Ishikawa (cell line): ENCODE measurements at regions not wholly inside any gene's neighbourhood (a gene's known extent, or its start where the extent isn't known, plus 50 kb on each side); places are given as distances from the start of the nearest gene placed in this dataset.
A peak's percentile ranks its signal among the peaks of the same experiment; 100 is the strongest.

Experiments used
- CEBPB ChIP-seq: IDR thresholded peaks from 2 replicates; pipeline ENCODE4 v1.6.1; 2012
- EP300 ChIP-seq: IDR thresholded peaks from 2 replicates; pipeline ENCODE4 v1.6.1; 2012; ENCODE audit warnings: borderline replicate concordance
- FOXM1 ChIP-seq: IDR thresholded peaks from 2 replicates; pipeline ENCODE4 v1.6.1; 2012; ENCODE audit warnings: low read depth, borderline replicate concordance
- RAD21 ChIP-seq: IDR thresholded peaks from 2 replicates; pipeline ENCODE4 v1.6.1; 2012; ENCODE audit warnings: low read depth
- TAF1 ChIP-seq: IDR thresholded peaks from 2 replicates; pipeline ENCODE4 v1.6.1; 2012; ENCODE audit warnings: low read depth, mild to moderate bottlenecking
- TEAD4 ChIP-seq: IDR thresholded peaks from 2 replicates; pipeline ENCODE4 v1.6.1; 2012
- YY1 ChIP-seq: IDR thresholded peaks from 2 replicates; pipeline ENCODE4 v1.6.1; 2012; ENCODE audit warnings: low read depth
- ZBTB7A ChIP-seq: IDR thresholded peaks from 2 replicates; pipeline ENCODE4 v1.6.1; 2012; ENCODE audit warnings: low read depth
- TF ChIP-seq, protein P1 (sequence below): IDR thresholded peaks from 2 replicates; pipeline ENCODE4 v1.6.1; 2012
- TF ChIP-seq, protein P2 (sequence below): IDR thresholded peaks from 2 replicates; pipeline ENCODE4 v1.6.1; 2012; ENCODE audit warnings: low read depth, mild to moderate bottlenecking

DNA sequence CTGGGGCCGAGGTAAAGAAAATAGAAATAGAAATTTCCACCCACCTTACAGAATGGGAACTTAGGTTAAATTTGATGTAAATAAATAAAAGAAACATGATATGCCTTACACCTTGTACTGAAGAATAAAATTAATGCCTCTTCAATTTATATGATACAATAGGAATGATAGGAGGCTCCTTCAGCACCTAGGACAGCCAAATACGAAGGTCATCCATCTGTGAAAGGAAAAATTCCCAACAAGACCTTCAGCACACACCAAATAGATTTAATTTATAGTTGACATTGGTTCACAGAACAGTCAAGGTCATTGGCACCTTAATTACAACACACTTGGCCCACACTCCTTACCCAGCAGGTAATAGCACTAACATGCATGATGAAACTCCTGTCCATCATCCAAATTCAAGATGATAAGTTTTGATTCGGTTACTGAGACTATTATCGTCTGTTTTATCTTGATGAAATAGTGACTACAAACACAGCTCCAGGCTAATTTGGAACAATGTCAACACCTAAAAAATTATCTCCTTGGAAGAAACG is 250.9 kb downstream of the SNX13 start:
- TF ChIP-seq TAF1 (no peak), RAD21 (no peak), EP300 (no peak), TEAD4 (no peak), FOXM1 (no peak), YY1 (no peak), CEBPB (no peak), ZBTB7A (no peak)
- TF ChIP-seq, protein P1, sequence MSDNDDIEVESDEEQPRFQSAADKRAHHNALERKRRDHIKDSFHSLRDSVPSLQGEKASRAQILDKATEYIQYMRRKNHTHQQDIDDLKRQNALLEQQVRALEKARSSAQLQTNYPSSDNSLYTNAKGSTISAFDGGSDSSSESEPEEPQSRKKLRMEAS: no peak
- TF ChIP-seq, protein P2, sequence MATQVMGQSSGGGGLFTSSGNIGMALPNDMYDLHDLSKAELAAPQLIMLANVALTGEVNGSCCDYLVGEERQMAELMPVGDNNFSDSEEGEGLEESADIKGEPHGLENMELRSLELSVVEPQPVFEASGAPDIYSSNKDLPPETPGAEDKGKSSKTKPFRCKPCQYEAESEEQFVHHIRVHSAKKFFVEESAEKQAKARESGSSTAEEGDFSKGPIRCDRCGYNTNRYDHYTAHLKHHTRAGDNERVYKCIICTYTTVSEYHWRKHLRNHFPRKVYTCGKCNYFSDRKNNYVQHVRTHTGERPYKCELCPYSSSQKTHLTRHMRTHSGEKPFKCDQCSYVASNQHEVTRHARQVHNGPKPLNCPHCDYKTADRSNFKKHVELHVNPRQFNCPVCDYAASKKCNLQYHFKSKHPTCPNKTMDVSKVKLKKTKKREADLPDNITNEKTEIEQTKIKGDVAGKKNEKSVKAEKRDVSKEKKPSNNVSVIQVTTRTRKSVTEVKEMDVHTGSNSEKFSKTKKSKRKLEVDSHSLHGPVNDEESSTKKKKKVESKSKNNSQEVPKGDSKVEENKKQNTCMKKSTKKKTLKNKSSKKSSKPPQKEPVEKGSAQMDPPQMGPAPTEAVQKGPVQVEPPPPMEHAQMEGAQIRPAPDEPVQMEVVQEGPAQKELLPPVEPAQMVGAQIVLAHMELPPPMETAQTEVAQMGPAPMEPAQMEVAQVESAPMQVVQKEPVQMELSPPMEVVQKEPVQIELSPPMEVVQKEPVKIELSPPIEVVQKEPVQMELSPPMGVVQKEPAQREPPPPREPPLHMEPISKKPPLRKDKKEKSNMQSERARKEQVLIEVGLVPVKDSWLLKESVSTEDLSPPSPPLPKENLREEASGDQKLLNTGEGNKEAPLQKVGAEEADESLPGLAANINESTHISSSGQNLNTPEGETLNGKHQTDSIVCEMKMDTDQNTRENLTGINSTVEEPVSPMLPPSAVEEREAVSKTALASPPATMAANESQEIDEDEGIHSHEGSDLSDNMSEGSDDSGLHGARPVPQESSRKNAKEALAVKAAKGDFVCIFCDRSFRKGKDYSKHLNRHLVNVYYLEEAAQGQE: peak; percentile 80
